ENCODE measurements at regions not wholly inside any gene's neighbourhood (a gene's known extent, or its start where the extent isn't known, plus 50 kb on each side); places are given as distances from the start of the nearest gene placed in this dataset.

DNA sequence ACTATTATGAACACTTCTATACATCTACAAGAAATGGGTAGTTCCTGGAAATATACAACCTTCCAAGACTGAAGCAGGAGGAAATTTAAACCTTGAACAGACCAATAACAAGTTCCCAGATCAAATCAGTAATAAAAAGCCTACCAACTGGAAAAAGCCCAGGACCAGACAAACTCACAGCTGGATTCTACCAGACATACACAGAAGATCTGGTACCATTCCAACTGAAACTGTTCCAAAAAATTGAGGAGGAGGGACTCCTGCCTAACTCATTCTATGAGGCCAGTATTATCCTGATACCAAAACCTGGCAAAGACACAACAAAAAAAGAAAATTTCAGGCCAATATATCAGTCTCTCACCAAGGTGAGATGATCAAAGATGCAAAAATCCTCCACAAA, 189.4 kb downstream of the RPS29 start:
- in situ Hi-C loops (cut with HindIII; ENCODE audit: low sequenced_read_pairs): no loop called here

DNA sequence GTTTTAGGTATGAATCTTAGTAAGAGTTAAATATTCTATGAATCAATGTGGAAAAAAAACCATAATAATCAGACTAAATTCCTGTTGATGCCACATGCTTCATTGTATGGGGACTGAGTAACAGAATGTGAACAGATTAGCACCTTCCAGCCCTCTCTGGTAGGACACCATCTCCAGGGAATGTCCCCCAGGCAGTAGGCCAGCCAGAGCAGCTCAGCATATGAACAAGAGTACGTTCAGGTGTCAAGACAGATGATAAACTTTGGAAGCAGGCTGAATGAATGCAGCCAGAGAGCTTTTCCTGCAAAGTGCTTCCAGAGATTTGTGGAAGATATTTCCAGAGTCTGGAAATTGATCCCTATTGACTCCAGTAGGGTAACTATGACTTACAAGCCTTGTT, 204.4 kb downstream of the RPS29 start:
- in situ Hi-C loops (cut with HindIII; ENCODE audit: low sequenced_read_pairs): no loop called here

DNA sequence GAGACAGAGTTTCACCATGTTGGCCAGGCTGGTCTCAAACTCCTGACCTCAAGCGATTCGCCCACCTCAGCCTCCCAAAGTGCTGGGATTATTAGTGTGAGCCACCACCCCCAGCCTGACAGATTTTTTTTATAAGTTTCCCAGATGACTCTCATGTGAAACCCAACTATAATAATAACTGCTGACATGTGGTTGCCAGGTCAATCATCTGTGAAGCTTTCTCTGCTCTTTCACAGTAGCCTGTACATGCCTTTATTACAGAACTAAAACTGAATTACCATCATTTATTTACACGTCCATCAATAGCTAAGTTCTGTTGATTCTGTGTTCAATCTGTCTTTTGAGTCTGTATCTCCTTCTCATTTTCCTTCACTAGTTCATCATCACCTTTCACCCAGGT, 218.5 kb downstream of the RPS29 start:
- in situ Hi-C loops (cut with HindIII; ENCODE audit: low sequenced_read_pairs): no loop called here

DNA sequence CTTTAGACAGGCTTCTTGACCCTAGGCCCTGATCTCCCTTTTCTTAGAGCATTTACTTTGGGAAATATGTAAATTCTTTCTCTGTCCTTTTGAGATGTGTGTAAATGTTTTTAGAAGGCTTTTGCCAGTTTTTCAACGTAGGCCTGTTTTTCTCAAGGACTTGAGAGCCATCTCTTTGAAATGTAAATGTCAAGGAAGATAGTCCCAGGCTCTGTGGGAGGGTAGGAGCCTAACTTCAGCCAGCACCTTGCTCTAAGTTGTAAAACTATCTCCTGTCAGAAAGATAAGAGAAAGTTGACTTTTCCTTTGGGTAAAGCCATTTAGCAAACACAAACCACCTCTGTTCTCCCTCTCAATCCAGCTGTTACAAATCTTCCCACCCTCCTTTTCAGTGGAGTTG, 219.8 kb downstream of the RPS29 start:
- in situ Hi-C loops (cut with HindIII; ENCODE audit: low sequenced_read_pairs): no loop called here

DNA sequence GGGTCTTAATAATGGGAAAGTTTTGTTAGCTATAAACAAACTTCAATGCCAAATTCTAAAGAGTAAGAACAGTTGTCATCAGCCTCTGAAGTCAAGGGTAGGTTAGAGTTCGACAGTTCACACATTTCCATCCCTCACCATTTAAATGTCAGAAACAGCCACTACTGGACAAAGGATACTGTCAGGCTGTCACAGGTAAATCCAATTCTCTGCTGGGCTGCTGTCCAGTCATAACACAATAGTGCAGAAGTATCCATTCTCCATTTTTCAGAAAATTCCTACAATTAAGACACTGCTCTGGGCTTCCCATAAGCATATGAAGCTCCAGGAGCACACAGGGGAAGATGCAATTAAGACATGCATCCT, 221.4 kb downstream of the RPS29 start:
- in situ Hi-C loops (cut with HindIII; ENCODE audit: low sequenced_read_pairs): no loop called here

DNA sequence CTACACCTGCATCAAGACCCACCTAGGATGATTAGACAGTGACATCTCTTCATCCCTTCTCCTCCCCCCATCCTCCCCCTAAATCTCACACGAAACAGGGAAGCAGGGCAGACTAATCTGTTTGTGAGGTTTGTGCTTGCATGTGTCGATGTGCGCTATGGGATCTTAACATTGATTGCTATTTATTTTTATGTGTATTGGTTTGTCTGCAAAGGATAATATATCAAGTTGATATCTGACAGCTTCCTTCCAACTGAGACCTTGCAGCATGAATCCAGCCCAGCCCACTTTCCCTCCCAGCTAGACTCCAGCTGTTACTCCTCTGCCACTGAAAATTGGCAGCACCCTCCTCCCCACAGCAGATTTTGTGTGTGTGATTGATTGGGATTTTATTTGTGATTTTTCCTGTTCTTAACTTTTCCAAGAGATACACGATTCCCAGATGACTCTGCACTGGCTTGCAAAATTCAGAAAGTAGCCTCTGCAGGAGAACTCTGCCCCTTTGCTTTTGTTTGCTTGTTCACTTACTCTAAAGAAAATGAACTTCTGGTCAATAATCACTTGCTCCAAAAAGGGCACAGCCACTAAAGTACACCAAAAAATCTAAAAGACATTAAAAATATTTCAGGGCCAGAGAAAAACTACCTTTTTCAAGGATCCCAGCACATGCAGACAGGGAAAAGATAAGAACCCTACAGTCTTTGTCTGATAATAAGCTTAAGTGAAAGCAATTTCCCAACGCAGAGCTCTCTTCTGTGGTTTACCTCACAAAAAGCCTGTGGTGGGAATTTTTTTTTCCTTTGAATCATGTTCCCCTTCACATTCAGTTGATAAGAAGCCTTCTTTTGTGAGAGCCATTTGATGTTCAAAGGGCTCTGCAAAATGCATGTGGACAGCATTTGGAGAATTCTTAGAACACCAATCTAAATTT, 222.1 kb downstream of the RPS29 start:
- in situ Hi-C loops (cut with HindIII; ENCODE audit: low sequenced_read_pairs): no loop called here

DNA sequence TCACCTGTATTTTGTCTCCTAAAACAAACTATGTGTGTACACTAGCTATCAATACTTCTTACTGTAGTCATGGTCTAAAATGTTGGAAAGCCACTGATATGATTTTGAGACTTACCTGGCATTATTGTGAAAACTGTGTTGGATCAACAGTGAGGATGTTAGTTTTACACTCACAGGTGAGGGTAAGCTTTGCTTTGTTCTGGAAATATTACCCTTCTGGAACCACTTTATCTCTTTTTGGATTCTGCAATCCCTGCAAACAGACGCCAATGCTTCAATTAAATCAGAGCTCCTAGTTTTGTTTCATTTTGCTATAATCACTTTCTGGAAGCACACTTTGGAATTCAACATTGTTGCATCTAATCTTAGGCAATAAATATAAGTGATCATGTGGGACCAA, 223.3 kb downstream of the RPS29 start:
- in situ Hi-C loops (cut with HindIII; ENCODE audit: low sequenced_read_pairs): no loop called here

DNA sequence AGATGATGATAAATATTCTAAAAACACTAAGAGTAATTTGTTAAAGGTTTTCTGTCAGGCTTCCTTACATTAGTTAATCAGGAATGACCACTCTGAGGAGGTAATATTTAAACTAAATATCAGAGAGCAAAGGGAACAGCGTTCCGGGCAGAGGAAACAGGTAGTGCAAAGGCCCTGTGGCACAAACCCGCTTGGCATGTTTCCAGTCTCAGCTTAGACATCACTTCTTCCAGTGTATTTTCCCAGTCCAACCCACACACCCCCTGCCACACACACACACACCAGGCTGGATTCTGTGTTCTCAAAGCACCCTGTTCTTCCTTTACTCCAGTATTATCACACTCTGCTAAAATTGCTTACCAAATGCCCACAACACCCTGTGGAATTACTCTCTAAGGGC, 247.1 kb downstream of the RPS29 start:
- in situ Hi-C loops (cut with HindIII; ENCODE audit: low sequenced_read_pairs): loop anchor here (5.0 kb wide), 1 partner anchor 62 kb away; no protein-coding TSS in a partner anchor

DNA sequence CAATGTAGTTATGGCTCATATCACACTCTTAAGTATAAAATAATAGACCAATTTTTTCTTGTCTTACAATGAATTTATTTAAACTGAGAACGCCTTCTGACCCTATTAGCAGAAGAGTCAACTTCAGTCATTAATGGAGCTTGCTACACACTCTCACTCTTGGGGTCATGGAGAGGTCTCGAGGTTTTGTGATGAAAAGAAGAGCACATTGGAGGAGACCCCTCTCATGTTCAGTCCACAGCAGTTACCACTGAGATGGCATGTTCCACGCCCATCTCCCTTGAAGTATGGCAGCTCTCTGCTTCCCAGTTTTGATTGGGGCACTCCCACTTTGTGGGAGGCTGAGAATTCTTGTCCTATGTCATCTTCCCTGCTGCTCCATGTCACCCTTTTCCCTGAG, 266.4 kb downstream of the RPS29 start:
- in situ Hi-C loops (cut with HindIII; ENCODE audit: low sequenced_read_pairs): no loop called here

DNA sequence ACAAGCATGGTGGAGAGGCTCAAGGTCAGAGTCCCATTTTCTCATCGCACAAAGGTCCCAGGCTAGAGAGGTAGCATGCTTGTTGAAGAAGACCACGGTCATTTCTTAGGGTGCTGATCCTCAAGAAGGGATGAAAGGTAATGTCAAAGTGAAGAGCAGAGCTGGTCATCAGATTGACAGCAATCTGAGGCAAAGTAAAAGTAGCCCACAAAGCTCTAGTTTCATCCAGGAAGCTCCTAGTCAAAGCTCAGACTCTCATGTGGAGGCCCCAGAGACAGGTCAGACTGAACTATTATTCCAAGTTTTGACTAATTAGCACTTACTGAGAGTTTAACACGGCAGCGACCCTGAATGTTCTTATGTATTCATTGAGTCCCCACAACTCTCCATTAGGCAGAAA, 270.6 kb downstream of the RPS29 start:
- in situ Hi-C loops (cut with HindIII; ENCODE audit: low sequenced_read_pairs): no loop called here

DNA sequence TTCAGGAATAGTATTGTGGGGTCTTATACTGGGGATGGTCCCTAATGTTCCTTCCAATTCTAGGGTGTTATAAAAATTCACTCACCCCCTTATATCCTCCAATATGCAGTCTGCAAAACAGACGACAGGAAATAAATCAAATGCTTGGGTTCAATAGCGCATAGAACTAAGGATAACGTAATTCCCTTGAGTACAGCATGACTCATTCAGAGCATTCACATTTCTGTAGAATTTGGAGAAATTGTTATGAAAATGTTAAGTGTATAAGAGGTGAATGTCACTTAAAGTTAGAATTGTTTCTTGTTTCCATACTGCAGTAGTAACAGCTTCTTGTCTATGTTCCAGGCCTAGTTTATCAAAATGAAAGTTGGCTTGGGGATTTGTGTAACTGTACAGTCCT, 271.4 kb downstream of the RPS29 start:
- in situ Hi-C loops (cut with HindIII; ENCODE audit: low sequenced_read_pairs): no loop called here

DNA sequence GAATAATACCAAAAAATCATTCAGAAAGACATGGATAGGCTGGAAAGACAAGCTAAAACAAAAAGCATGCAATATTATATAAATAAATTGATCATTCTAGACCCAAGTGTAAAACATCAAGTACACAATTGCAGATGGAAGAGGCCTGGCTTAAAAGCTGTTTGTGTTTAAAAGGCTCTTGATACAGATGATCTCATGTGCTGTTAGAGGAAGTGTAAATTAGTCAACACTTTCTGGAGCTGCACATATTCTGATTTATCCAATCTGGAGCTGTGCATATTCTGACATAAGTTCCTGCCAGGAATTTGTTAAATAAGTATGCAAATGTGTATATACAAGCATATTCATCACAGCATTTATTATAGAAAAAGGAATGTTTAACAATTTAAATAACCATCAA, 273.1 kb downstream of the RPS29 start:
- in situ Hi-C loops (cut with HindIII; ENCODE audit: low sequenced_read_pairs): no loop called here

DNA sequence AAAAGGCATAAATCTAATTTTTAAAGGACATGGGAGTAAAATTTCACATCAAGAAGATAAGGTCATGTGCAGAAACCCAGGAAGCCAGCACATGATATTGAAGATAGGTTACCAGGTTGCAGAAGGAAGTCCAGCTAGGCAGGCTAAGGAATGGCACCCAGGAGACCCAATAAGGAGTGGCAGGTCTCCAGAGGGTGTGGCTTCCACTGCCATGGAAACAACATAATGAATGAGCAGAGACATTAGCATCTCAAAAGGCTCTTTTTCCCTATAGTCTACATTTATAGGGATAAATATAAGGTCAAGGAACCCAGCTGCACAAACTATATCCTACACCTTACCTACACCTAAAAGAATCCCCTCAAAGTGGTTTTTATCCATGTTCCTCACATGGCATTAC, 275.9 kb downstream of the RPS29 start:
- in situ Hi-C loops (cut with HindIII; ENCODE audit: low sequenced_read_pairs): no loop called here

DNA sequence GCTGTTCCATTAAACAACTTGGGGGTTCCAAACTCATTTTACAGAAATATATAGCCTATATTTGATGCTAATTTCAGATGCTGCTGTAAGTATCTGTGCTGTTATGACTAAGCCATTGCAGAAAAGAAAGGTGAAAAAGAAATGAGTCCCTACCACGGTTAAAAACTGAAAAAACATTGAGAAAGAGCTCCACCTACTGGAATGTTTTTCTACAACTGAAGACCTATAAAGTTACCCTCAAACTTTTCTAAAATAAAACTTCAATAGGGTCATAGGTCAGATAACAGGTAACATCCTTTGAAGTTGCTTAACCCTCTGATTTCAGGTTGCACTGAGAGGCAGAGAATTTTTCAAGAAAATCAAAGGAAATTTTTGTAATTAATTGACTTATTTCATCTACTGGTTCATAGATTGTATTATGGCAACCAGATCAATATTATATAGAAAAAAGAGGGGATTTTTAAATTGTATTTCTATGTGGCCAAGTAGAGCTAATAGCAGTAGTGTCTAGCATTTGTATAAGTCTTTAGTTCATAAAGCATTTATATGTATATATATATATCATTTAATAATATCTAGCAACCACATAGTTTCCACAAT, 279.9 kb downstream of the RPS29 start:
- in situ Hi-C loops (cut with HindIII; ENCODE audit: low sequenced_read_pairs): no loop called here

DNA sequence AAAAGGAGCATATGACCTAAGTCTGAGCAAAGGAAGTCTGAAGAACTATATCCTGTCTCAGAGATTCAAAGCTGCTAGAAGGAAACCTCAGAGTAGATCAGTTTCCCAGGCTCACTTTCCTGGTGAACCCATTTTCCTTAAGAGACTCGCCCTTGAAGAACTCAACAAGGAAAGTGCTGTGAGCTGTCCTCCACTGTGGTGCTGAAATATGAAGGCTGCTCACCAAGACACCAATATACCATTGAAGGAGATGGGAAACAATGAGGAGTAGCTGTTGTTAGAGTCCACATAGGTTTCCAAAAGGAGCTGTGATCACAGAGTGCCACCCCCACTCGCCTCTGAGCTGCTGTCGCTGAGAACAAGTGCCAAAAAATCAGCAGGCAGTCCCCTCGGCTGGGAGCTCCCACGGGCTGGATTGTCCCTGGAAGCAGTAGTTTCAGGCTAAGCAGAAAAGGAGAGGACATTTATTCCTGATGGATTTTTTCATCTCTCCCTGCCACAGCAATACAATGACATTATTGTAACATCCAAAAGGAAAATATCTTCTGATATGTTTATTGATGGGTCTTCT, 282.1 kb downstream of the RPS29 start:
- in situ Hi-C loops (cut with HindIII; ENCODE audit: low sequenced_read_pairs): no loop called here

DNA sequence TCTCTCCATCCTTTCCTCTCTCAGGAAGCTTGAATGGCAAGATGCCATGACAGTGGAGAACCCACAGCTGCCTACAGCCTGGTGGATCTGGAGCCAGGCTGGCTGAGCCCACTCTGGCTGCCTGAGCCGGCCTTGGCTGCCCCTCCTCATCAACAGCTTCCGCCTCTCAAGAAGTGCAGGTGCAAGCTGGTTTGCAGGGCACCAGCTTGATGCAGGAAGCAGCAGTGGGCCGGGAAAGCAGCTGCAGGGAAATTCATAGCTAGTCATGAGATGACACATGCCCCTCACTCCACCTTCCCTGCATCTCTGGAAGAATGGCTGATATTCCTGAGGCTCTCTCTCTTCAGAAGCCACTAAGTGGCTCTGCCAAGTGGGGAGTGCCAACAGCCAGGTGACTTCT, 289.1 kb downstream of the RPS29 start:
- in situ Hi-C loops (cut with HindIII; ENCODE audit: low sequenced_read_pairs): no loop called here

DNA sequence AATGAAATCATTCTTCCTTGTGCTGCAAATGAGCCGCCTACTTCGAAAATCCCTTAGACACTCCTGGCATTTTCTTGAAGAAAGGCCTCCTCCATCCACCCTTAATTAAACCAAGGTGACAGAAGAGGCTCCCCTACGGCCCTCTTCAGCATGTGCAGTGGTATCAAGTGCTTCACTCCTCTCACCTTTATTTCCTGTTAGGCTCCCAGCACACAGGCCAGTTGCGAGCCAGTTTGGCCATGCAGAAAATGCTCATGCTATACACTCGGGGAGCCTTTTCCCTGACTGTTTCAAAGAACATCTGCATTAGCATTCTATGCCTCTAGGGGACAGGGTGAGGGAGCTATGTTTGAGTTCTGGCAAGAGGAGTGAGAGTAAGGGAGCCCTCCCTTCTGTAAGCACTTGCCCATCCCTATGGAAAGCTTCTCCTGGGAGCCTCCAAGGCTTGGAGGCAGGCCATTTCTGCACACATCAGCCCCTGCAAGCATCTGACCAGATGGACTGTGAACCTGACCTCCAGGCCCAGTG, 291.5 kb downstream of the RPS29 start:
- in situ Hi-C loops (cut with HindIII; ENCODE audit: low sequenced_read_pairs): no loop called here

DNA sequence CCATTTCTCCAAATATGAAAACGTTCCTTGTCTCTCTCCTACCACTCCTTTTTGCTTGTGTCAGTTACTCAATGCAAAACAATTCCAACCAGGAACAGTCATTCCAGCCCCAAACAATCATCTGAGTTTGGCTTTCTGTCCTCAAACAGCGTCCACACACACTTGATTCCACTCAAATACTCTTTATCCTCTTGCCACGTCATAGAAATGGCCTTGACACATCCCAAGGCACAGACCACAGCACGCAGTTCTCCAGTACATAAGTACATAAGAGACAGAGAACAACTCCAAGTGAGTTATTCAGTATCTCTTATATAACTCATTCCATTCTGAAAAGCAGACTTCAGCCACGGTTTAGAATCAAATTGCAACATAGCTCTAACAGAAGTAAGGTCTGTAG, 299.2 kb downstream of the RPS29 start:
- in situ Hi-C loops (cut with HindIII; ENCODE audit: low sequenced_read_pairs): no loop called here

DNA sequence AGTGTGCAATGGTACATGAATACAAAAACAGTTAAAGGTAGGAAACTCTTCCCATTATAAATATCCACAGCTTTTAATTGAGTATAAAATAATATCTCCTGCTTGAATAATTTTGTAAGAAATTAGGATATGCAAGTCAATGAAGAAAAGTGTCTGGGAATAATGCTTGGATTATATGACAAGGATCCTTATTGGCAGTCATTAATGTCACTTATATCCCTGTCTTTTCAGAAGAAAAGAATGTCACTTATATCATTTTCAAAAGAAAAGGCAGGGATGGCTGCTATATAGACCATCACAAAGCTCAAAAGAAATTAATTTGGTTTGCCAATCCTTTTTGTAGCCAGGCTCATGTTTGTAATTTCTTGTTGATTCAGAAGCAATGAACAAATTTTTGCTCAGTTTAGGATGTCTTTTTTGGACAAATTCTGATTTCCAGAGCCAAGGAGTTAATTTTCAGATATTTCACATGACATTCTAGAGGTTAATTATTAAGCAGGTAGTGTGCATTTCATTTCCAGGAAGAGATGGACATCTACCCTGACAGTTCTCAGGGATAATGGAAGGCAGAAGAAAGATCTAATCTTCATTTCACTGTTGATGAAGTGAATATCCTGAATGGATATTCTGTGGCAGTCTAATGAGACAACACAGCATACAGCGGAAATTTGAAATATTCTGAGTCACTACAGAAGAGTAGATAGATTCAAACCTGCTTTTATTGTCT, 299.8 kb downstream of the RPS29 start:
- in situ Hi-C loops (cut with HindIII; ENCODE audit: low sequenced_read_pairs): no loop called here

DNA sequence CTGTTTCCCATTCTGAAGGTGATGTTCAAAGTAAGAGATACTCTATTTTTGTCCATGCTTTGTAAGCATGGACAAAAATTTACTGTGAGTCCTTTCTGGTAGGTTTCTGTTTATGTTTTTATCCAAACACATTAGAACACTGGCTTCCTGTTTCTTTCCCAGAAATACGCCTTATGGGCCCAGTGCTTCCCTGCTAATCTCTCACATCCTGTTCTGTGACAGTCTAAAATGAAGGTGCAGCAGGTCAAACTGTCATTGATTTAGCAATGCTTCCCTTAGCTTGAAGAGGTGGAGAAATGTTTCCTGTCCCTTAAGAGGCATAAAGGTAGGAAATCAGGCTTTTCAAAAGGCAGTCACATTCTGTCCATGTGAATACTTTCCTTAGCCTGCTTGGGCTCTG, 305.6 kb downstream of the RPS29 start:
- in situ Hi-C loops (cut with HindIII; ENCODE audit: low sequenced_read_pairs): no loop called here

DNA sequence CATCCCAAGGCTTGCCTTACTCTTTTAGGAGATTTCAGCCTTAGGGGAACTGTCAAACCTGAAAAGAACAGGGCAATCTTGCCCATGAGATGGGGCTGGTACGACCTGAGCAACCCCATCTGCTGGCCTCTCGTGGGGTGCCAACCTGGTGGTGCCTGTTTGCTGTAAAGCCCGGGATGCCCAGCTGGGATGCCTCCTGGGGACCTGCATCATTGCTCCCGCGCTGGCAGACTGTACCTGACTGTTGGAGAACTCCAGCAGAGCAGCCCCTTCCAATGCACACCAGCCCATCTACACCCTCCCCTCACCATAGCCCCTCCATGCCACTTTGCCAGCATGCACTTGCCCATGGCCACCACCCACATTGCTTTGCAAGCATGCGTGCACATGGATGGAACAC, 335.7 kb downstream of the RPS29 start:
- in situ Hi-C loops (cut with HindIII; ENCODE audit: low sequenced_read_pairs): no loop called here
